PC-9 (cell line): ENCODE measurements at regions not wholly inside any gene's neighbourhood (a gene's known extent, or its start where the extent isn't known, plus 50 kb on each side); places are given as distances from the start of the nearest gene placed in this dataset.

Experiments
- BruUV-seq: library from RNA; stranded (reverse); fragments of 400-500 nt; replicated peaks from 2 replicates; lab custom pipeline; 2021; lab: Mats Ljungman, UMichigan
- CTCF ChIA-PET: fragments of 300-600 bp; sonication (Branson Sonifier 250); formaldehyde crosslinking; loops from one replicate; lab custom pipeline; 2022; ENCODE audit warnings: antibody characterized with exemption; lab: Charles Lee
- POLR2A ChIA-PET: fragments of 300-600 bp; sonication (Branson Sonifier 250); formaldehyde crosslinking; loops from one replicate; lab custom pipeline; 2022; ENCODE audit warnings: antibody characterized with exemption; ENCODE audit not compliant: unreplicated experiment; lab: Charles Lee
- DNase-seq, 2 experiments: peaks; one replicate each; pipeline versions ENCODE4 v3.0.0 to v3.0.0-alpha.2; 2015 to 2022; ENCODE audit warnings: mixed read lengths in 1 of 2
- H2AFZ ChIP-seq: fragments of 200-600 bp; sonication (generic); 2 replicates; pipeline ENCODE4 v1.8.1; 2017; ENCODE audit warnings: antibody characterized with exemption
- H3F3A ChIP-seq: fragments of 200-600 bp; sonication (generic); 2 replicates; pipeline ENCODE4 v1.8.1; 2017; ENCODE audit warnings: antibody characterized with exemption, mild to moderate bottlenecking, low read depth; ENCODE audit not compliant: insufficient read depth
- H3K27ac ChIP-seq: fragments of 200-600 bp; sonication (generic); 2 replicates; pipeline ENCODE4 v1.6.1; 2016; ENCODE audit warnings: mixed run types
- H3K27me3 ChIP-seq: fragments of 200-600 bp; sonication (generic); 2 replicates; pipeline ENCODE4 v1.6.1; 2016; ENCODE audit warnings: low read depth, mixed run types; ENCODE audit not compliant: insufficient read depth
- H3K36me3 ChIP-seq: fragments of 200-600 bp; sonication (generic); 2 replicates; pipeline ENCODE4 v1.6.1; 2016; ENCODE audit warnings: low read depth, mixed run types
- H3K4me1 ChIP-seq: fragments of 200-600 bp; sonication (generic); replicated peaks from 2 replicates; pipeline ENCODE4 v1.6.1; 2016; ENCODE audit warnings: mixed run types; ENCODE audit not compliant: insufficient read depth
- H3K4me2 ChIP-seq: fragments of 200-600 bp; sonication (generic); 2 replicates; pipeline ENCODE4 v1.6.1; 2017; ENCODE audit warnings: mixed run types
- H3K4me3 ChIP-seq: fragments of 200-600 bp; sonication (generic); 2 replicates; pipeline ENCODE4 v1.6.1; 2016; ENCODE audit warnings: mixed run types
- H3K79me2 ChIP-seq: fragments of 200-600 bp; sonication (generic); 2 replicates; pipeline ENCODE4 v1.6.1; 2017; ENCODE audit warnings: low read depth, mixed run types
- H3K9me2 ChIP-seq: fragments of 200-600 bp; sonication (generic); 2 replicates; pipeline ENCODE4 v1.8.1; 2017; ENCODE audit warnings: mild to moderate bottlenecking; ENCODE audit not compliant: insufficient read depth
- H3K9me3 ChIP-seq: fragments of 200-600 bp; sonication (generic); 2 replicates; pipeline ENCODE4 v1.8.1; 2016; ENCODE audit warnings: low read depth; ENCODE audit not compliant: insufficient read depth
- H4K20me1 ChIP-seq: fragments of 200-600 bp; sonication (generic); 2 replicates; pipeline ENCODE4 v1.8.1; 2017; ENCODE audit not compliant: insufficient read depth
- EZH2 ChIP-seq: fragments of 200-600 bp; sonication (generic); IDR thresholded peaks from 2 replicates; pipeline ENCODE4 v1.8.0; 2017; ENCODE audit warnings: antibody characterized with exemption, low read depth
- intact Hi-C: fragments of 100-400 bp; cut with micrococcal nuclease; formaldehyde crosslinking; loops from one replicate; pipeline ENCODE4 v1.10.0; 2022; ENCODE audit not compliant: unreplicated experiment
- TF ChIP-seq, protein P1 (sequence below): fragments of 200-600 bp; sonication (generic); conservative IDR thresholded peaks from 2 replicates; pipeline ENCODE4 v1.6.1; 2017; ENCODE audit warnings: mixed run types, antibody characterized with exemption, mild to moderate bottlenecking, moderate library complexity

- TF ChIP-seq, protein P1, sequence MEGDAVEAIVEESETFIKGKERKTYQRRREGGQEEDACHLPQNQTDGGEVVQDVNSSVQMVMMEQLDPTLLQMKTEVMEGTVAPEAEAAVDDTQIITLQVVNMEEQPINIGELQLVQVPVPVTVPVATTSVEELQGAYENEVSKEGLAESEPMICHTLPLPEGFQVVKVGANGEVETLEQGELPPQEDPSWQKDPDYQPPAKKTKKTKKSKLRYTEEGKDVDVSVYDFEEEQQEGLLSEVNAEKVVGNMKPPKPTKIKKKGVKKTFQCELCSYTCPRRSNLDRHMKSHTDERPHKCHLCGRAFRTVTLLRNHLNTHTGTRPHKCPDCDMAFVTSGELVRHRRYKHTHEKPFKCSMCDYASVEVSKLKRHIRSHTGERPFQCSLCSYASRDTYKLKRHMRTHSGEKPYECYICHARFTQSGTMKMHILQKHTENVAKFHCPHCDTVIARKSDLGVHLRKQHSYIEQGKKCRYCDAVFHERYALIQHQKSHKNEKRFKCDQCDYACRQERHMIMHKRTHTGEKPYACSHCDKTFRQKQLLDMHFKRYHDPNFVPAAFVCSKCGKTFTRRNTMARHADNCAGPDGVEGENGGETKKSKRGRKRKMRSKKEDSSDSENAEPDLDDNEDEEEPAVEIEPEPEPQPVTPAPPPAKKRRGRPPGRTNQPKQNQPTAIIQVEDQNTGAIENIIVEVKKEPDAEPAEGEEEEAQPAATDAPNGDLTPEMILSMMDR: no peak
- Histone ChIP-seq H3K36me3 (no peaks in the 10 kb centered on the region), H3K4me3 (no peak overlapping the region), H3K27me3 (no peaks in the 10 kb centered on the region), H3K4me1 (0 out of 2 replicates have a peak, but pooled peaks cover 8% of the 10 kb centered on the region), H3F3A (no peaks in the 10 kb centered on the region), H4K20me1 (no peaks in the 10 kb centered on the region), H3K79me2 (no peaks in the 10 kb centered on the region), H3K9me3 (no peaks in the 10 kb centered on the region), H3K4me2 (no peak overlapping the region), H3K27ac (no peak overlapping the region), H3K9me2 (no peaks in the 10 kb centered on the region; the same call in 1 of the 2 replicates), H2AFZ (no peak overlapping the region)
- CTCF ChIA-PET: no interaction called here
- no peak for DNase-seq
- intact Hi-C loops: no loop called here
- POLR2A ChIA-PET: no interaction called here
- no TSS peak for BruUV-seq
Observed at GRCh38 chr18:56065086-56065485, 477.1 kb upstream of the TCF4 start.

DNA sequence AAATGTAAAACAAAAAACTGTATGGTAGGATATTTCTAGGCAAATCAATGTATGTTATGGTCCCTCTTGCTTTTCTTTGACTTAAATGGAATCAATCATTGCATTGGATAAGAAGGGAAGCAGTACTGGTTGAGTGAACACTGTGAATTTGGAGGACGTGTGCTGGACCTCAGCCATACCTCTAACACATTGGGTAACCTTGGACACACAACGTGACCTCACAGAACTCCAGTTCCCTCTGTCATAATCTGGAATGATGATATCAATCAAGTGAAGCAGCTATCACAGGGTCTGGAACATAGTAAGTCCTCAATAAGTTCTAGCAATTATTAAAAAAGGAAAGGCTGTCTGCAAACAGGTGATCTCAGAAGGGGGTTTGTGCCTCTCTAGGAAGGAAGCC, 474.9 kb upstream of the TCF4 start:
- Histone ChIP-seq H3K4me2 (no peak overlapping the region), H4K20me1 (no peaks in the 10 kb centered on the region), H3K9me3 (no peaks in the 10 kb centered on the region), H3K9me2 (no peaks in the 10 kb centered on the region; the same call in 1 of the 2 replicates), H2AFZ (no peak overlapping the region), H3K4me3 (no peak overlapping the region), H3K27me3 (no peaks in the 10 kb centered on the region), H3K27ac (no peak overlapping the region), H3K4me1 (0 out of 2 replicates have a peak, but pooled peaks cover under 1% of the 10 kb centered on the region), H3K36me3 (no peaks in the 10 kb centered on the region), H3F3A (no peaks in the 10 kb centered on the region), H3K79me2 (no peaks in the 10 kb centered on the region)
- no TSS peak for BruUV-seq
- CTCF ChIA-PET: no interaction called here
- DNase-seq: no peak
- POLR2A ChIA-PET: no interaction called here
- TF ChIP-seq, protein P1: no peak
- intact Hi-C loops: no loop called here

DNA sequence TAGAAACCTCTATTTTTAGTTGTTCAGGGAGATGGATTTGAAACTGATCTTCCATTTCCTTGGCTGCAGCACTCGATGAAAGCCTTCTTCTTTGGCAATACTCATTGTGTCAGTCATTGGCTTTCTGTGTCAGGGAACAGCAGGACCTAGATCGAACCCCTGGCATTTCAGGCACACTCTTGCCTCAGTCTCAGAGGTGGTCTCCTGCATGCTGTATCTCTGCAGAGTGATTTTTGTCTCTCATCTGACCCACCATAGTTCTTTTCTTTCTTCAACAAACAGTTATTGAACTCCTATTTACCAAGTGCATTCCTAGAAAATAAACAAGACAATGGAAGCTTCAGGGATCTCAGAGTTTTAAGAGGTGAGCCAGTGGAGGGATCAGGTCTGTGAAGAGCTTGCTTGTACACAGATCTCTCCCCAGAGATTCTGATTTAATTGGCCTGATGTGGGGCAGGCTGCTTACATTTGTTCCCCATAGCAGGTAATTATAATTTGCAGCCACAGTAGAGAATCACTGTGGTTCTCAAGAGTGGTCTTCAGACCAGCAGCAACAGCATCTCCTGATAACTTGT, 473.1 kb upstream of the TCF4 start:
- CTCF ChIA-PET: no interaction called here
- POLR2A ChIA-PET: no interaction called here

More for the DNA sequence above, 473.1 kb upstream of the TCF4 start:
- DNase-seq: no peak
- no peak overlapping the region for H3K27ac ChIP-seq
- H3K4me1 ChIP-seq: no peaks in the 10 kb centered on the region
- no peak for TF ChIP-seq EZH2
- TF ChIP-seq, protein P1: no peak
- H3K4me3 ChIP-seq: no peak overlapping the region
- H3K79me2 ChIP-seq: no peaks in the 10 kb centered on the region
- H3K9me2 ChIP-seq: no peaks in the 10 kb centered on the region; the same call in 1 of the 2 replicates
- no TSS peak for BruUV-seq
- H2AFZ ChIP-seq: no peak overlapping the region
- intact Hi-C loops: no loop called here
- no peaks in the 10 kb centered on the region for H4K20me1 ChIP-seq
- no peak overlapping the region for H3K4me2 ChIP-seq
- no peaks in the 10 kb centered on the region for H3F3A ChIP-seq
- H3K27me3 ChIP-seq: no peaks in the 10 kb centered on the region
- H3K9me3 ChIP-seq: no peaks in the 10 kb centered on the region
- H3K36me3 ChIP-seq: no peaks in the 10 kb centered on the region
